GM20000 (cell line): ENCODE measurements at regions not wholly inside any gene's neighbourhood (a gene's known extent, or its start where the extent isn't known, plus 50 kb on each side); places are given as distances from the start of the nearest gene placed in this dataset.

Source experiments
- DNase-seq: peaks from one replicate; pipeline ENCODE4 v3.0.0; 2012; ENCODE audit warnings: low spot score
- CTCF ChIP-seq: IDR thresholded peaks from 2 replicates; pipeline ENCODE4 v1.5.1; 2012; ENCODE audit warnings: mild to moderate bottlenecking, control low read depth; ENCODE audit errors: extremely low read depth, missing control alignments

- no peak for DNase-seq
- TF ChIP-seq CTCF: no peak
Measured at GRCh38 chr1:5099558-5099957, 445.1 kb downstream of the AJAP1 start.

GRCh38 chr1:5098981-5099385 lies 444.6 kb downstream of the AJAP1 start:
- no peak for DNase-seq
- TF ChIP-seq CTCF: no peak

- TF ChIP-seq CTCF: no peak
- DNase-seq: no peak
Measured at GRCh38 chr1:5093042-5093441, 438.6 kb downstream of the AJAP1 start.

- no peak for DNase-seq
- no peak for TF ChIP-seq CTCF
Measured at GRCh38 chr1:5084676-5085075, 430.3 kb downstream of the AJAP1 start.

GRCh38 chr1:5067246-5067645 lies 412.8 kb downstream of the AJAP1 start:
- no peak for TF ChIP-seq CTCF
- DNase-seq: no peak

GRCh38 chr1:5053744-5054143 lies 399.3 kb downstream of the AJAP1 start:
- no peak for TF ChIP-seq CTCF
- no peak for DNase-seq

- DNase-seq: no peak
- no peak for TF ChIP-seq CTCF
Measured at GRCh38 chr1:5029136-5029535, 374.7 kb downstream of the AJAP1 start.
